Daoy (cell line): ENCODE measurements at regions not wholly inside any gene's neighbourhood (a gene's known extent, or its start where the extent isn't known, plus 50 kb on each side); places are given as distances from the start of the nearest gene placed in this dataset.
A peak's percentile ranks its signal among the peaks of the same experiment; 100 is the strongest.
"Not testable (repeated sequence)": the region's sequence is repeated elsewhere in the genome, so short reads cannot be mapped to it uniquely, and the experiment has no call there.

Experiments
- DNase-seq: peaks from one replicate; pipeline ENCODE4 v3.0.0-alpha.2; 2015; ENCODE audit warnings: low read depth

DNA sequence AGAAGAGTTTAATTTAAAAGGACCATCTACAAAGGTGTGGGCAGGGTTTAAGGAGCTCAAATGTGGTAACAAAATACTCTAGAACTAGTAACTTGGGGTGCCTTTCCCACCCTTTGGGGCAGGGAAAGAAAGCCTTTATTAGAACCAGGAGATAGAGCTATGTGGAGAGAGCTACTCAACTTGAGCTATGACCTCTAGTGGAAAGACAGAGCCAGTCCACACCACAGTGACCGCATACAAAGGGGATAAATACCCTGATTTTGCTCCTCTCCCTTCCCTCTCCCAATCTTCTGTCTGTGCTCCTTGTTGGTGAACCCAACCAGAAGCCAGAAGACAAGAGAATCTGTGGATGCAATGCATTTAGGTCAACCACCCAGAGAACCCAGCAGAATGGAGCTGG is 54.4 kb upstream of the JAK1 start:
- DNase-seq: no peak

DNA sequence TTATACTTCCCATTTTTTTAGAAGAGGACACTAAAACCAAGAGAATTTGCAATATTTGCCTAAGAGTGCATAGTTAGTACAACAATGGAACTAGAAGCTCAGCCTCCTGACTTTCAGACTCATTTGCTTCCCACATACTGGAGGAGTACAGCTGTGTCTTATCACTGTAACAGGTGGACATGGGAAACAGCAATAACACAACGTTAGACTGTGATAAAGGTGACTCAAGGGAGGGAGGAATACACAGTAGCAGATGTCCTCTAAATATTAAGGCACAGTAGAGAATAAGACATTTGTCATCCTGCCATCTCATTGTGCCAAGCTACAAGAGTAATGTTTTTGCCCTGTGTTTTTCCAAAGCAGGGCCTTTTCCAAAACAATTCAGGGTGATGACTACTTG is 55.4 kb upstream of the JAK1 start:
- DNase-seq: no peak

DNA sequence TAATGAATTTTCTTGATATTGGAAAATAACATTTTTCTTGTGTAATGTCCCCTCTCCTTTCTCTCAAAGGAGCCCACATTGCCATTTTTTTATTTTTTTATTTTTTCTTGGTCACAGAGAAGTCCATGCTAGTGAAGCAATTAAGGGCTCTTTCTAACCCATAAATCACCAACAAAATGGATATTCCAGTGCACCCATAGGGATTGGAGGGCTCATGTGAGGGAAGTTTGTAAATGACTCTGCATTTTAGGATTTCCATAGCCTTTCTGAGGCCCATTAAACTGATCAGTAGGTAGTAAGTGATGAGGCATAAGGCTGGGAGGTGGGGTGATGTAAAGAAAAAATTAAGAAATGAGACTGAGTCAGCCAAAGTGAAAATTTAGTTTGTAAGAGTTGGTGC is 55.9 kb upstream of the JAK1 start:
- DNase-seq: no peak

DNA sequence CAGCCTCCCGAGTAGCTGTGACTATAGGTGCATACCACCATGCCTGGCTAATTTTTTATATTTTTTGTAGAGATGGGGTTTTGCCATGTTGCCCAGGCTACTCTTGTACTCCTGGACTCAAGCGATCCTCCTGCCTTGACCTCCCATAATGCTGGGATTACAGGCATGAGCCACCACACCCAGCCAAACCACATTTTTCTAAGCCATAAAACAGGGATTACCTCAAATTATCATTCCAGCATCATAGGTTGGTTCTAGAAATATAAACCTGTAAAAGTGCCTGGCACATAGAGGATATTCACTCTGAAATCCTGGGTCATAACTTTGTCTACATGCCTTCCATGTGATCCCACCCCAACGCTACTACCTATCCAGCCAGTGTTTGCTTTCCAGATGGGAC is 59.4 kb upstream of the JAK1 start:
- no peak for DNase-seq

DNA sequence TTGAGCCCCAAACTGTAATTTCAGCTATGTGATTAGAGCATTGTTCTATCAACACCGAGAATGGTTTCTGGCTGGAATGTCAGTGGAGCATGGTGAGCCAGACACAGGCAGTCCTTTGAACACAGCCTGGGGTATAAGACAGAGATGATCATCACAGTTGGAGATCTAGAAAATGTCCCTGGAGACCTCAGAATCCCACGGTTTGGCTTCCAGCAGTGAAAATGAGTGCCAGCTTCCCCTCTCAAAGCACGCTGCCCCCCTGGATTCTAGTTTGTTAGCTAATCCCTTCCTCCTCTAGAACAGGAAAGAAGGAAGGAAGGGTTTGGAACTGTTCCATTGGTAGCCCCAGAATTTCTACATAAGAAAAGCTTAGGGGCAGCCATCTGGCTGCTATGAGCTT is 59.9 kb upstream of the JAK1 start:
- no peak for DNase-seq

DNA sequence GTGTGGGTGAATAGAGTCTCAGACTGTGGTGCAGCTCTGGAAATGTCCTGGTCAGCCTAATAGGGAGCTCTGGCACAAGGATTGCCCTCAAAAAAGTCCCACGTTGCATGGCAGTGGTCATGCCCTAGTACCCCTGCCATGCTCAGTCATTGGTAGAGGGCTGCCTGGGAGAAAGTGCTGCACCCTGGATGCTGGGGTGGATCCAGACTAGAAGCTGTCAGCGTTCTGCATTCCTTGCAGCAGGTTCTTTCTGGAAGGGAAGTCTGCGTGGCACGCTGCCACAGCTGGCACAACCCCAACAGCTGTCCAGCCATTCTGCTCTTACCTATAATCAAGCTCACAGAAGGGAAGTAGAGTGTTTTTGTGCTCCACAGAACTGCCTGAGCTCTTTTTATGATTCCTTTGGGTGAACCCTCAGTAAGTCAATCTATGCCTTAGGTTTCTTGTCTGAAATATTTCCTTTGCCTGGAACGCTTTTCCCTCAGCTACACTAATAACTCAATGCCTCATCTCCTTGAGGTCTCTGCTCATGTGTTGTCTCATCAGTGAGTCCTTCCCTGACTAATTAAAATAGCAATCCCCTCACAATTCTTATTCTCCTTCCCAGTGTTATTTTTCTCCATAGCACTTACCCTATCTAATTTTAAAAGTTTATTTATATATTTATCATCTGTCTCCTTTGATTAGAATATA is 61.5 kb upstream of the JAK1 start:
- DNase-seq: peak; percentile 32

DNA sequence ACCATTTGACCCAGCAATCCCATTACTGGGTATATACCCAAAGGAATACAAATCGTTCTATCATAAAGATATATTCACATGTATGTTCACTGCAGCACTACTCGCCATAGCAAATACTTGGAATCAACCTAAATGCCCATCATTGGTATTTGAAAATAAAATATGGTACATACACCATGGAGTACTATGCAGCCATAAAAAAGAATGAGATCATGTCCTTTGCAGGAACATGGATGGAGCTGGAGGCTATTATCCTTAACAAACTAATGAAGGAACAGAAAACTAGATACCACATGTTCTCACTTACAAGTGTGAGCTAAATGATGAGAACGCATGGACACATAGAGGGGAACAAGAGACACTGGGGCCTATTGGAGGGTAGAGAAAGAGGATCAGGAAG is 63.1 kb upstream of the JAK1 start:
- DNase-seq: not testable (repeated sequence)

DNA sequence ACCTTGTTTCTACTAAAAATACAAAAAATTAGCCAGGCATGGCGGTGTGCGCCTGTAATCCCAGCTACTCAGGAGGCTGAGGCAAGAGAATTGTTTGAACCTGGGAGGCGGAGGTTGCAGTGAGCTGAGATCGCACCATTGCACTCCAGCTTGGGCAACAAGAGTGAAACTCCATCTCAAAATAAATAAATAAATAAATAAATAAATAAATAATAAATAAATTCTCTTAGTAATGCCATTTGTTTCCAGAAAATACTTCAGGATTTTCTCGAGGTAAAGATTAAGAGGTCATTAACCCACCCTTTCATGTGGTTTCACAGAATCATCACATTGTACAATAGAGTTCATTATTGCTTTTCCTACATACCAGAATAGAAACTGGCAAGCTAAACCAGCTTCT is 68.5 kb upstream of the JAK1 start:
- DNase-seq: not testable (repeated sequence)

DNA sequence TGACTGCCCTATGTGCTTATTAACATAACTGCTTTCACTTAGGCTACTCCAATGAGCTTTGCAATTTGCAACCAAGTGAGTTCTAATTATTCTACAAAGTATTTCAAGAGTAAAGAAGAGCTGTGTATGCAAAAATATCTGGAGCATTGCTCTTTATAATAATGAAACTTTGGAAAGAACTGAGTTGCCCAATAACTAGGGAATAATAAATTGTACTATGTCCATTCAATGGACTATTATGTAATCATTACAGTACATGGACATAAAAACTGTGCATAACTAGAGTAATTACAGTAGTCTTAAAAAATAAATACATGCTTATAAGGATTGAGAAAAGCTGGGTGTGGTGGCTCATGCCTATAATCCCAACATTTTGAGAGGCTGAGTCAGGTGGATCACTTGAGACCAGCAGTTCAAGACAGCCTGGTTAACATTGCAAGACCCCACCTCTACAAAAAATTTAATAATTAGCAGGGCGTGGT is 70.3 kb upstream of the JAK1 start:
- no peak for DNase-seq

DNA sequence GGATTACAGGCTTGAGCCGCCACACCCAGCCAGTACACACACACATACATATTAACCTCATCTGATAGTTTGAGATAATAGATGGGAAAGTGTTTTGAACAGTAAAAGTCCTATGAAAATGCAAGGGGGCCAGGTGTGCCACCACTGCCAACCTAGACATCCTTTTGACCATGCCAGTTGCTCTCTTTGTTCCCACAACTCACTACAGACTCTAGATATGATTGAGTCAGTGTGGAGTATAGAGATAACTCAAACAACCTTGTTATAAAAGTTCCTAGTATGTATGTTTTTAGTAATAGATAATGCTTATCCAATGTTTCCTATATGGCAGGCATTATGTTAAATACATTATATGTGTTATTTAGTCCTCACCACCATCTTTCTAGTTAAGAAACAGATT is 72.7 kb upstream of the JAK1 start:
- no peak for DNase-seq

DNA sequence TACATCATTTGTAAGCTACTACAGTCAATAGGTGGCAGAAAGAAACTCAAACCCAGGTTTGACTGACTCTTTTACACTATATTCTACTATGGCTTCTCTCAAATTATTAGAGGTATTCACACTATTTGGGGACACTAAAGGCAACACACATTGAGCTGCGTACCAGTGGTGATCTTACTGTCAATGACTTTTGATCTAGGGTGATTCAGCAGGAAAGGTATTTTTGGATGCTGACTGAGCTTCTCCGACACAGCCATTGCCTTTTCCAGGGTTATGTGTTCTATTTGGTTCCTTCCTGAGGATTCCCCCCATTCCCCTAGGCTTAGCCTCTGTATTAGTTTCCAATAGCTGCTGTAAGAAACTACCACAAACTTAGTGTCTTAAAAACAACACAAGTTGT is 73.2 kb upstream of the JAK1 start:
- no peak for DNase-seq

DNA sequence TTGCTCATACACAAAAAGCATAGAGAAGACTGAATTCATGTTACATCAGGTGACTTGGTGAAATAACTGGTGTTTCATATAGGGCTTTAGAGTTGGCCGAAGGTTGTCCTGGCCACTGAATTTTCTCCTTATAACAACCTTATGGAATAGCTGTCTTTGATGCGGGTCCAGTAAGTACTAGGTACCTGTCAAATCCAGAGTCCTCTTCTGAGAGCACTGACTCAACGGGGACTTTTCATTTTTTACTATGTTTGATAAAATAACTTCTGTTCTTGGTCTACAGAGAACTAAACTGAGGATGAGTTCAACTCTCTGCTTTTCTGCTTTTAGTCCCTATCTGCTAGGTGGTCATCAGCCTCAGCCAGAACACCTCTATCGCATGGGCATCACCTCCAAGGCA is 76.1 kb upstream of the JAK1 start:
- no peak for DNase-seq

DNA sequence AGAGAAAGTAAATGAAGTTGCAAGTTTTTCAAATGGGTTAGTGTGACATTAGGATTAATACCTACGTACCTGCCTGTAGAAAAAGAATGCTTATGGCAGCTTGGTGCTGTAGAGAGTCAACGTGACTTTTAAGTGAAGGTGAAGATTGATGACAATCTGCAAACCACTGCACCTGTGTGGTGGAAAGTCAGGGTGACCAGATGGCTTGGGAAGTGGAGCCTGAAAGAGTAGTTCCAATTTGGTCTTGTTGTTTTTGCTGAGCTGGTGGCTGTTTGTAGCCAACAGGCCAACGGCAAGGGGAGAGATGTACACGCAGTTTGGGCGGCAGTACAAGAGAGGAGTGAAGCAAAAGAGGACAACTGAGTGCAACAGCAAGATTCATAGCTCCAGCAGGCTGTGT is 78.1 kb upstream of the JAK1 start:
- DNase-seq: no peak

DNA sequence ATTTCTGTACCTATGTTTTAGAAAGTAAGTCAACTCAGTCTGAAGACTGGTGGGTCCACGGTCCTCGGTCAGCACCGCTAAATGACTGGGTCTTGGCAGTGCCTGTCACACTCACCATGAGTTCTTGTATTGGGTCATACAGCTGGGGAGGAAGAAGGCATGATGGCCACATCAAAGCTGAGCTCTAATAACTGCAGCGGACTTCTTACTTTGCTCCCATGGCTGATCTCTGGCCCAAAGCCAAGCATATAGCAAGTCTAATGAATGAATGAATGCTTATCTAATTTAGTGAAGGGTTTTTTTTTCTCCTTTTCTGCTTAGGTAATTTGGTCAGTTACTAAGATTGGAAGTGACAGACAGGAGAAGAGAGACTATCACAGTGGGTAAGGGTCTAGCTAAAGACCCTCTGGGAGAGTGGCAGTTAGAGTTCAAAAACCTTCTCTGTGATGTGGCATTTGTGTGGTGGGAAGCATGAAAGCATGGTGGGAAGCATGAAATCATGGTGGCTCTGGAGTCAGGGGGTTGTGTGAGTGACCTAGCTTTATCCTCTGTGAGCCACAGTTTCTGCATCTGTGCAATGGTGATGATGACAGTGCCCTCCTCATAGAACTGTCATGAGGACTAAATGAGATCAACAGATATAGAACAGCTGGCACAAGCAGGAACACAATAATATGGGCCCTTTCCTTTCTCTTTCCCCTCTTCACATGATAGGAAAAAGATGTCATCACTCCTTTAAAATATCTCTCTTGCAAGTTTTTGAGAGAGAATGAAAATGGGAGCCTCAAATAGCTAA is 78.9 kb upstream of the JAK1 start:
- DNase-seq: no peak

DNA sequence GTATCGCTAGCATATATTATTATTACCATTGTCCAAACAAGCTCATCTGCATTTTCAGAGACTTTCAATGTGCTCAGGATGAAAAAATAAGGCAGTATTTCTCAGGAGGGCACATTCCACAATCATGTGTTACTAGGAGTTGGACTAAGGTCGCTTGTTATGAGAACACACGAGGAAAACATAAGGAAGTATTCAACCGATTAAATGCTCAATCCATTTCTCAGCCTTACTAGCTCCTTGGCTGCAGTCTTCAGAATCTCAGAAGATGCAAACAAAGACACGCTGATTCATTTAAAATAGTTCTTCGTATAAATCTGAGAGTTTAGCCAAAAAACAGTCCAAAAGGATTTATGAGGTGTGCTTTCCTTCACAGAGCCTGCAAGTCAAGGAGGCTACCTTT is 82.0 kb upstream of the JAK1 start:
- no peak for DNase-seq

DNA sequence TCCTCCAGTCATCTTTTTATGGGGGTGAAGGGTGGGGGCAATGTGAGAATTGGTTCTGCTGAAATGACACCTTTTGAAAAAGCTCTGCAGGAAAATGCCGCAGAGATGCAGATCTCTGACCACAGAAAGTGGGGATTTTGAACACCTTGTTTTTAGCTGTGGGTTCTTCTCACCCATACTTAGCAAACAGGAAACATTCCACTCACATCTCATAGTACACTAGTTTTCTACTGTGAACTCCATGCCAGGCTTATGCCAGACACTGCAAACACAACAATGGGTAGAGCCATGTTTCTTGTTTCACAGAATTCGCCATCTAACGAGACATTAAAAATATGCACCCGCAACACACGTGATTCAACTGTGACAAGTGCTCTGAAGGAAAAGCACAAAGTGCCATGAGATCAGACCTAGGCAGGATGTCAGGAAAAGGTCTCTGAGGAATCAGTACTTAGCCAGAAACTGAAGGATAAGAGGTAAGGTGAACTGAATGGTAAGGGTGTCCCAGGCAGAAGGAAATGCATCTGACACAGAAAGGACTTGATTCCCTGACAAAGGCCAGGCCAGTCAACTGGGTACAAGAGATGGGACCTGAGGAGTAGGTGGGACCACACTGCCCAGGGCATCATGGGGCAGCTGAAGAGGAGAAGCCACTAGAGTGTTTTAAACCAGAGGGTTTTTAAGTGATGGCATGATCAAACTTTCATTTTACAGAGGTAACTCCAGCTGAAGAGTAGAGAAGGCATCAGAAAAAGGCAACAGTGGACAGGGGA is 83.8 kb upstream of the JAK1 start:
- DNase-seq: no peak

DNA sequence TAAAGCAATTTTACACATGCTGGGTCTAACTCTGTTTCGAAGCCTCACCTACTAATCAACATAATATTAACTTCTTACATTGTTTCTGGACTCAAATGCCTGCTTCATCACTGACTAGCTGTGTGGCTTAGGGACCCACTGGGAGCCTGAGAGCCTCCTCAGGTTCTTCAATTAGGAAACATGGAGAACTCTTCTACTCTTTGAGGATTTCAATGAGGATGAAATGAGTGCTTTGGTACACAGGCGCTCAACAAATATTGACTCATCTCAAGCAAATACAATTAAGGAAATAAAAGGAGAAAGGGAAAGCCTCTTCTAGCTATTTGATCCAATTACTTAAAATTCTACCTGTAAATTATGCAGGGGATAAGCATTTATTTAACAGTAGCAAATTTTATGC is 84.4 kb upstream of the JAK1 start:
- no peak for DNase-seq

DNA sequence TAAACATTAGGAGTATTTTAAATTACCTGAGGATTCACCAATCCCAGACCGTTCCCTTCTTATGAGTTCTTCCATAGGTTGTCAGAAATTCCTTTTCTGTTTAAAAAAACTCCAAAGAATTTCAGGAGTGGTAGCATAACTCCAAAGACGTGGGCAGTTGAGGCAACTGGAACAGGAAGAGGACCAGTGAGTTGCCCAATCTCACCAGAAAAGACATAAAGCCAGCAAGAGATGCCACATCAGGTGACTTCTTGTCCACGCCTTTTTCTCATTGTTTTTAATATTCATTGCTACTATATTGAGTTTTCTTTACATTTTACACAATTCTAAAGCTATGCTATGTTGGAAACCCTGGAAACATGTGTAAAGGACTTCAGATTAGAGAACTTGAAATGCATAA is 88.1 kb upstream of the JAK1 start:
- DNase-seq: no peak

DNA sequence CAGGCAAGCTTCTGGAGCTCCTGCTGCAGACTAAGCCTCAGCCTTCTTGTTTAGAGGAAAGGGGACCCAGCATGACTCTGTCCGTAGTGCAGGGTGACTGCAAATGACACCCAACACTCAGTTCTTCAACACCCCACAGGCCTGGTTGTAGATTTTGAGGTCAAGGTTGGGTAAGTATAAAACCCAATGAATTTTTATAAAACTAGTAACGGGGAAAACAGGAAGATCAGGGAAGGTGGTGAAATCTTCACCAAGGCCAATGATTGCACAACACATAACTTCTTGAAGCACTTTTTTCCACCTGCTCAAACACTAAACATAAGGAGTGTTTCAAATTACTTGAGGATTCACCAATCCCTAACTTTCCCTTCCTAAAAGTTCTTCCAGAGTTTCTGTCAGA is 89.4 kb upstream of the JAK1 start:
- no peak for DNase-seq

DNA sequence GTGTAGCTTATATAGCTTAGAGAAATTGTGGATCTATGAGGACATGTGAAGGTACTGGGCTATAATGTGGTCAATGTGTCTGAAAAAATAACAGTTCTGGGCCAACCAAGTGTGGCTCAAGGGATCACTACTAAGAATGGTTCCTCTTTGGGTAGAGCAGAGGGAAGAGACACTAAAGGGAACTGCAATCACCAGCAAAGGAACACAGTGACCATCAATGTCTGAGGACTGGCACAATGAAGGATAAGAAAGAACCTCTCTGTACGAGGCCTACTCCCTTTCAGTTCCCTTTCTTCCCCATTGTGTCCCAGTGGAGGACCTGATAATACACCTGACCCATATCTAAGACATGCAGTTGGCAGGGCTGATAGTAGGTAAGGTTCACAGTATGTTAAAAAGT is 89.9 kb upstream of the JAK1 start:
- DNase-seq: no peak

DNA sequence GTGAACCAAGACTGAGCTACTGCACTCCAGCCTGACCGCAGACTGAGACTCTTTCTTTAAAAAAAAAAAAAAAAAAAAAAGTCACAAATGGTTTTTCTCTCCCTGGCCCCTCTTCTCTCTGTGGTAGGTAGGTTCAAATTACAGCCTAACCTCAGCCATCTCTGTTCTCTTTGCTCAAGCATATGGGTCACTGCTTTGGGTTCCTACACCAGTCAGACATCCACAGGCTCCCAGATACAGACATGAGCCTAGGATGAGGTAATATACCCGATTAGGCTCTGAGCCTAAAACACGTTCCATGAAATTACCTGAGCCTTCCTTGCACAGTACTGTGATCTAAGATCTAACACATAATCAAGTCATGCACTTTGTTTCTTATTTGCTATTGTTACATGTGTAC is 90.5 kb upstream of the JAK1 start:
- DNase-seq: no peak

DNA sequence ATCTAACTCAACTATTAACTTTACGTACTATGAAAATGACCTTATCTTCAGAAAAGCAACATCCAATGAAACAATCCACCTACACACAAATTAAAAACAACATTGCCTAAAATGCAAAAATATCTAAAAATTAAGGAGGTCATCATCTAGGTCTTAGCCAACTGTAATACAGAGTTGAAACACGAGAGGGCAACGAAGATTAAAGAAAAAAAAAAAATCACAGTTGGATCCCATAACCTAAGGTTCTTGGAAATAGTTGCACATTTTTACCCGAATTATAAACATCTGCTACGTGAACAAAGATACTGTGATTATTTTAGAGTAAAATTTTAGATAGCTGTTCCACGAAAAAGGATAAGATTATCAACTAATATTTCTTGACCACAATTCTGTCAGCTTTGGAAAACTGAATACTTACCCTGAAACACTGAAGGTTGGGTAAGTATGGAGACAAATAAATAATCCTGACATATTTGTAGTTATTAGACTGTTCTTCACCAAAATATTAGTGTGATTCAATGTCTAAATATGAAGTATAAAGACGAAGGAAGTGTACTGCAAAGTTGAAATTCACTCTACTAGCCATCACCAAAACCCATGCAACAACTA is 88.0 kb upstream of the AK4 start:
- DNase-seq: peak; percentile 18
